Upper lobe of right lung (tissue), 1 donor: ENCODE measurements at regions not wholly inside any gene's neighbourhood (a gene's known extent, or its start where the extent isn't known, plus 50 kb on each side); places are given as distances from the start of the nearest gene placed in this dataset.

ENCODE experiments used
- ATAC-seq: fragments of 200-7000 bp; cut with Tn5 transposase; one replicate; pipeline ENCODE4 v1.9.1; 2020; ENCODE audit warnings: mild to moderate bottlenecking, moderate library complexity
- DNase-seq: peaks from one replicate; pipeline ENCODE4 v3.0.0-alpha.2; 2020
- H3K27ac ChIP-seq: fragments of 200-600 bp; one replicate; pipeline ENCODE4 v1.8.0; 2022
- H3K27me3 ChIP-seq: fragments of 200-600 bp; one replicate; pipeline ENCODE4 v1.8.0; 2022; ENCODE audit warnings: mild to moderate bottlenecking
- H3K36me3 ChIP-seq: fragments of 200-600 bp; one replicate; pipeline ENCODE4 v1.8.0; 2022
- H3K4me1 ChIP-seq: fragments of 200-600 bp; one replicate; pipeline ENCODE4 v1.8.0; 2022
- H3K4me3 ChIP-seq: fragments of 200-600 bp; one replicate; pipeline ENCODE4 v1.8.0; 2022; ENCODE audit warnings: mild to moderate bottlenecking
- H3K9me3 ChIP-seq: fragments of 200-600 bp; one replicate; pipeline ENCODE4 v1.8.0; 2022
- intact Hi-C: fragments of 100-400 bp; cut with DNase I; formaldehyde crosslinking; loops from one replicate; pipeline ENCODE4 v1.11.0; 2022
- TF ChIP-seq, protein P1 (sequence below): fragments of 200-600 bp; IDR thresholded peaks from one replicate; pipeline ENCODE4 v1.8.0; 2022; ENCODE audit warnings: antibody characterized with exemption
- donor health status: DM: no; HTN: yes; CAD: no; lungs with severe emphysema.

DNA sequence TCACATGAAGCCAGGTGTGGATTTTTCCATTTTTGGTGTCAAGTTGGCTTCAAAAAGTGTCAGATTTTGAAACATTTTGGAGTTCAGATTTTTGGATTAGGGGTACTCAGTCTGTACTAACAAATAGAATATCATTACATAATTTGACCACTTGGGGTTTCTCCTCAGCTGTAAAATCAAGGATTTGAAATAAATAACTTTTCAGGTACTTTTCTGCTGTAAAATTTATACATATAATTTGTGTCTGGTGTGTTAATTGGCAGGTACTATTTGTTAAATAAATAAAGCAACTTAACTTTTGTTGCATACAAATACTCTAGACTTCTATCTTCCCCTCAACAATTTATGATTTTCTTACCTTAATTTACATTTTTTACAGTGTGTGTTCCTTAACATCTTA lies 234.1 kb upstream of the PRICKLE1 start:
- Histone ChIP-seq H3K9me3 (no peaks in the 10 kb centered on the region), H3K4me3 (no peak overlapping the region), H3K4me1 (no peaks in the 10 kb centered on the region), H3K27me3 (no peaks in the 10 kb centered on the region), H3K27ac (no peak overlapping the region), H3K36me3 (no peaks in the 10 kb centered on the region)
- no peak for ATAC-seq
- intact Hi-C loops: no loop called here
- TF ChIP-seq, protein P1, sequence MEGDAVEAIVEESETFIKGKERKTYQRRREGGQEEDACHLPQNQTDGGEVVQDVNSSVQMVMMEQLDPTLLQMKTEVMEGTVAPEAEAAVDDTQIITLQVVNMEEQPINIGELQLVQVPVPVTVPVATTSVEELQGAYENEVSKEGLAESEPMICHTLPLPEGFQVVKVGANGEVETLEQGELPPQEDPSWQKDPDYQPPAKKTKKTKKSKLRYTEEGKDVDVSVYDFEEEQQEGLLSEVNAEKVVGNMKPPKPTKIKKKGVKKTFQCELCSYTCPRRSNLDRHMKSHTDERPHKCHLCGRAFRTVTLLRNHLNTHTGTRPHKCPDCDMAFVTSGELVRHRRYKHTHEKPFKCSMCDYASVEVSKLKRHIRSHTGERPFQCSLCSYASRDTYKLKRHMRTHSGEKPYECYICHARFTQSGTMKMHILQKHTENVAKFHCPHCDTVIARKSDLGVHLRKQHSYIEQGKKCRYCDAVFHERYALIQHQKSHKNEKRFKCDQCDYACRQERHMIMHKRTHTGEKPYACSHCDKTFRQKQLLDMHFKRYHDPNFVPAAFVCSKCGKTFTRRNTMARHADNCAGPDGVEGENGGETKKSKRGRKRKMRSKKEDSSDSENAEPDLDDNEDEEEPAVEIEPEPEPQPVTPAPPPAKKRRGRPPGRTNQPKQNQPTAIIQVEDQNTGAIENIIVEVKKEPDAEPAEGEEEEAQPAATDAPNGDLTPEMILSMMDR: no peak
- no peak for DNase-seq

- no peak overlapping the region for H3K4me3 ChIP-seq
- TF ChIP-seq, protein P1: no peak
- intact Hi-C loops: no loop called here
- H3K4me1 ChIP-seq: no peaks in the 10 kb centered on the region
- no peak overlapping the region for H3K27ac ChIP-seq
- no peaks in the 10 kb centered on the region for H3K36me3 ChIP-seq
- ATAC-seq (no peak), DNase-seq (no peak)
- H3K27me3 ChIP-seq: no peaks in the 10 kb centered on the region
- H3K9me3 ChIP-seq: no peaks in the 10 kb centered on the region
Measured at GRCh38 chr12:42819846-42820245, 230.3 kb upstream of the PRICKLE1 start.

- intact Hi-C loops: no loop called here
- no peaks in the 10 kb centered on the region for H3K4me1 ChIP-seq
- TF ChIP-seq, protein P1: no peak
- no peak for DNase-seq
- no peaks in the 10 kb centered on the region for H3K9me3 ChIP-seq
- no peak overlapping the region for H3K27ac ChIP-seq
- no peaks in the 10 kb centered on the region for H3K36me3 ChIP-seq
- no peak overlapping the region for H3K4me3 ChIP-seq
- H3K27me3 ChIP-seq: no peaks in the 10 kb centered on the region
- no peak for ATAC-seq
Measured at GRCh38 chr12:42815068-42815467, 225.5 kb upstream of the PRICKLE1 start.

- Histone ChIP-seq H3K9me3 (no peaks in the 10 kb centered on the region), H3K4me3 (no peak overlapping the region), H3K4me1 (no peaks in the 10 kb centered on the region), H3K27ac (no peak overlapping the region), H3K36me3 (no peaks in the 10 kb centered on the region), H3K27me3 (no peaks in the 10 kb centered on the region)
- intact Hi-C loops: no loop called here
- DNase-seq (no peak), ATAC-seq (no peak)
- TF ChIP-seq, protein P1: no peak
Measured at GRCh38 chr12:42812871-42813270, 223.3 kb upstream of the PRICKLE1 start.

DNA sequence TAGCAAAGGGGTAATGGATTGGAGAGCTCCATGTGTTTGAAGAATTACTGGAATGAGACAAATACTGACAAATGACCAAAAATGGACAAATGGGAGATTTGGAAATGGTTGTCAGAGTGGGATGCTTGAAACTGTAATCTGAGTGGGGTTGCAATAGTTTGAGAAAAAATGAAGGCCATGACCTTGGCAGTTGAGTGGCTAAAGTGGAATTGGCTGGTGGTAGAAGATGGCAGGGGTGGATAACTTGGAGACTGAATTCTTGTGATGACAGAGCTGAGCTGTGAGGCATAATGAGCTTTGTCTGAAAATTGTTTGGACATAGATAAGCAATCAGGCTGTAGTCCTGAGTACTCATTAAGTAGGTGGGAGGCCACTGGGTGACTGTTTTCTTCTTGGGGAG lies 222.5 kb upstream of the PRICKLE1 start:
- no peak overlapping the region for H3K27ac ChIP-seq
- DNase-seq: no peak
- H3K4me1 ChIP-seq: no peaks in the 10 kb centered on the region
- no peak overlapping the region for H3K4me3 ChIP-seq
- TF ChIP-seq, protein P1: no peak
- intact Hi-C loops: no loop called here
- H3K9me3 ChIP-seq: no peaks in the 10 kb centered on the region
- ATAC-seq: no peak
- H3K36me3 ChIP-seq: no peaks in the 10 kb centered on the region
- H3K27me3 ChIP-seq: no peaks in the 10 kb centered on the region

DNA sequence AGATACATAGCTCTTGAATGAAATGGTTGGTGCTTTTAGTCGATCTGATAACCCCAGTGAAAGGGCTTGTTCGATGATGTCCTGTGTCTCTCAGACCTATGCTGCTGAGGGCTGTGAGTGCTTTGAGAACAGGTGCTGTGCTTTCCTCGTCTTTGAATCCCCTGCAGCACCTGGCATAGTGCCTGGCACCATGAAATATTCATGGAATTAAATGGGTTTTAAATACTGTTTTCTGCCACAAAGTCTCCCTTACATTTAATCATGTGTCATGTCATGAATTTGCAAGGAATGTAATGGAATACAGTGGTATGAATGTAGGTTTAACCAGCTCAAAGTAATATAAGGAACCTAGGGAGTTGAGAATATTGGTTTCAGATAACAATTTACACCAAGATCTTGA lies 220.5 kb upstream of the PRICKLE1 start:
- ATAC-seq (no peak), DNase-seq (no peak)
- intact Hi-C loops: no loop called here
- TF ChIP-seq, protein P1: no peak
- Histone ChIP-seq H3K4me1 (no peaks in the 10 kb centered on the region), H3K9me3 (no peaks in the 10 kb centered on the region), H3K27me3 (no peaks in the 10 kb centered on the region), H3K27ac (no peak overlapping the region), H3K36me3 (no peaks in the 10 kb centered on the region), H3K4me3 (no peak overlapping the region)
